Activated T-helper 1 cell treated with anti-CD3 and anti-CD28 coated beads, Interleukin-12 subunit alpha, Interleukin-12 subunit beta, Interleukin-2, Interleukin-4 antibody, amounts not matched to agents 30 ng/mL and 10 ng/mL and 1 ng/mL, durations not matched to agents 14 hours and 24 hours and 36 hours (primary cell): ENCODE measurements at regions not wholly inside any gene's neighbourhood (a gene's known extent, or its start where the extent isn't known, plus 50 kb on each side); places are given as distances from the start of the nearest gene placed in this dataset.

ENCODE experiments used
- DNase-seq: peaks from one replicate; pipeline ENCODE4 v3.0.0; 2021; ENCODE audit warnings: low spot score
- H3K27ac Mint-ChIP-seq: one replicate; pipeline ENCODE4 v1.8.0; 2021; ENCODE audit warnings: mild to moderate bottlenecking, mixed read lengths
- H3K27me3 Mint-ChIP-seq: one replicate; pipeline ENCODE4 v1.8.0; 2022; ENCODE audit warnings: mild to moderate bottlenecking, moderate library complexity, mixed read lengths; ENCODE audit not compliant: insufficient read depth
- H3K36me3 Mint-ChIP-seq: one replicate; pipeline ENCODE4 v1.8.0; 2021; ENCODE audit warnings: low read depth, mixed read lengths
- H3K4me1 Mint-ChIP-seq: one replicate; pipeline ENCODE4 v1.8.0; 2021; ENCODE audit warnings: low read depth, mixed read lengths
- H3K4me3 Mint-ChIP-seq: one replicate; pipeline ENCODE4 v1.8.0; 2021; ENCODE audit warnings: mild to moderate bottlenecking, moderate library complexity, mixed read lengths
- H3K9me3 Mint-ChIP-seq: one replicate; pipeline ENCODE4 v1.8.0; 2021; ENCODE audit warnings: mixed read lengths
- intact Hi-C: fragments of 100-400 bp; cut with micrococcal nuclease; formaldehyde crosslinking; loops from one replicate; pipeline ENCODE4 v1.15.1; 2024

GRCh38 chr13:106008540-106008939 lies 526.9 kb downstream of the EFNB2 start:
- no peaks in the 10 kb centered on the region for H3K4me1 Mint-ChIP-seq
- no peak overlapping the region for H3K4me3 Mint-ChIP-seq
- H3K36me3 Mint-ChIP-seq, result no peaks in the 10 kb centered on the region
- no peaks in the 10 kb centered on the region for H3K9me3 Mint-ChIP-seq
- no peak overlapping the region for H3K27ac Mint-ChIP-seq
- intact Hi-C loops, result no loop called here
- H3K27me3 Mint-ChIP-seq, result no peaks in the 10 kb centered on the region
- no peak for DNase-seq

- no peak for DNase-seq
- Mint-ChIP-seq H3K9me3 (no peaks in the 10 kb centered on the region), H3K36me3 (no peaks in the 10 kb centered on the region), H3K4me3 (no peak overlapping the region), H3K27me3 (no peaks in the 10 kb centered on the region), H3K27ac (no peak overlapping the region), H3K4me1 (no peaks in the 10 kb centered on the region)
- intact Hi-C loops, result no loop called here
Observed at GRCh38 chr13:106007156-106007555, 528.3 kb downstream of the EFNB2 start.

GRCh38 chr13:106003651-106004050 lies 531.8 kb downstream of the EFNB2 start:
- Mint-ChIP-seq H3K4me1 (no peaks in the 10 kb centered on the region), H3K27ac (no peak overlapping the region), H3K27me3 (no peaks in the 10 kb centered on the region), H3K36me3 (no peaks in the 10 kb centered on the region), H3K4me3 (no peak overlapping the region), H3K9me3 (peaks cover 3% of the 10 kb centered on the region)
- no peak for DNase-seq
- intact Hi-C loops, result no loop called here

GRCh38 chr13:106001443-106001842 lies 534.0 kb downstream of the EFNB2 start:
- Mint-ChIP-seq H3K4me3 (no peak overlapping the region), H3K27ac (no peak overlapping the region), H3K4me1 (no peaks in the 10 kb centered on the region), H3K9me3 (peaks cover 5% of the 10 kb centered on the region), H3K27me3 (no peaks in the 10 kb centered on the region), H3K36me3 (no peaks in the 10 kb centered on the region)
- DNase-seq, result no peak
- intact Hi-C loops, result no loop called here

- Mint-ChIP-seq H3K27ac (no peak overlapping the region), H3K4me3 (no peak overlapping the region), H3K4me1 (no peaks in the 10 kb centered on the region), H3K36me3 (no peaks in the 10 kb centered on the region), H3K27me3 (no peaks in the 10 kb centered on the region), H3K9me3 (peaks cover 5% of the 10 kb centered on the region)
- no peak for DNase-seq
- intact Hi-C loops, result no loop called here
Observed at GRCh38 chr13:105997581-105998550, 537.6 kb downstream of the EFNB2 start.

GRCh38 chr13:105996391-105997025 lies 539.0 kb downstream of the EFNB2 start:
- Mint-ChIP-seq H3K27ac (no peak overlapping the region), H3K36me3 (no peaks in the 10 kb centered on the region), H3K4me3 (no peak overlapping the region), H3K9me3 (peaks cover 5% of the 10 kb centered on the region), H3K27me3 (no peaks in the 10 kb centered on the region), H3K4me1 (no peaks in the 10 kb centered on the region)
- no peak for DNase-seq
- intact Hi-C loops, result no loop called here

GRCh38 chr13:105994340-105994739 lies 541.1 kb downstream of the EFNB2 start:
- intact Hi-C loops, result no loop called here
- DNase-seq, result no peak
- Mint-ChIP-seq H3K9me3 (peaks cover 5% of the 10 kb centered on the region), H3K27me3 (no peaks in the 10 kb centered on the region), H3K27ac (no peak overlapping the region), H3K4me1 (no peaks in the 10 kb centered on the region), H3K36me3 (no peaks in the 10 kb centered on the region), H3K4me3 (no peak overlapping the region)

GRCh38 chr13:105991622-105992277 lies 543.7 kb downstream of the EFNB2 start:
- Mint-ChIP-seq H3K4me3 (no peak overlapping the region), H3K4me1 (no peaks in the 10 kb centered on the region), H3K36me3 (no peaks in the 10 kb centered on the region), H3K27me3 (no peaks in the 10 kb centered on the region), H3K9me3 (no peaks in the 10 kb centered on the region), H3K27ac (no peak overlapping the region)
- intact Hi-C loops, result no loop called here
- no peak for DNase-seq

GRCh38 chr13:105991131-105991530 lies 544.3 kb downstream of the EFNB2 start:
- intact Hi-C loops, result no loop called here
- H3K9me3 Mint-ChIP-seq, result no peaks in the 10 kb centered on the region

DNA sequence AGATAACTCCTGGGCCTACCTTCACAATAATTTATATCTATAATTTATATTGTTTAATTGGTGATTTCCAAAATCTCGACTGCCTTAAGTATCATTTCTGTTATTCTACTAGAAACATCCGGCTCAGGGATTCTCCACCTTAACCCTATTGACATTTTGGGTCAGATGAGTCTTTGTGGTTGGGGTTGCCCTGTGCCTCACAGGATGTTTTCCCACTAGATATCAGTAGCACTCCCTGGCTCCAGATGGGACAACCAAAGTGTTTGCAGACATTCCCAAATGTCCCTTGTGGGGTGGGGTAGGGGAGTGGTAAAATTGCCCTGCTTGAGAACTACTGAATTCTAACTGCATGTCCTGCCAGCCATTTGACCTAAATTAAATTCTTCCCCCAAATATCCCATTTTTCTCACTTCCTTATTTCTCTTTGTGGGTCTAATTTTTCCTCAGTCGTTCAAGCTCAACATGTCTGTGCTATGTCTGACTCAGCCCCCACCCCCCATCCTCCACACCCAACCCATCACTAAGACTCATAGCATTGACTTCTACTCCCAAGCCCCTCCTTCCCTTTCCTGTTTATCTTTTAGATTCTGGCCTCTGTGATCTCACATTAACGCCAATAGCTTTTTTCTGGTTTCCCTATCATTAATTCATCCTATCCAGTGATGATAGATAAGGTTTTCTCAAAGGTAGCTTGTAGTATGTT lies 545.1 kb downstream of the EFNB2 start:
- Mint-ChIP-seq H3K4me1 (no peaks in the 10 kb centered on the region), H3K27ac (no peak overlapping the region), H3K27me3 (no peaks in the 10 kb centered on the region), H3K36me3 (no peaks in the 10 kb centered on the region), H3K9me3 (no peaks in the 10 kb centered on the region), H3K4me3 (no peak overlapping the region)
- no peak for DNase-seq
- intact Hi-C loops, result no loop called here

More at GRCh38 chr13:105991131-105991530, 544.3 kb downstream of the EFNB2 start:
- Mint-ChIP-seq H3K27ac (no peak overlapping the region), H3K4me3 (no peak overlapping the region), H3K36me3 (no peaks in the 10 kb centered on the region), H3K27me3 (no peaks in the 10 kb centered on the region), H3K4me1 (no peaks in the 10 kb centered on the region)
- no peak for DNase-seq

- DNase-seq, result no peak
- H3K9me3 Mint-ChIP-seq, result no peaks in the 10 kb centered on the region
- H3K27ac Mint-ChIP-seq, result no peak overlapping the region
- no peaks in the 10 kb centered on the region for H3K4me1 Mint-ChIP-seq
- no peaks in the 10 kb centered on the region for H3K36me3 Mint-ChIP-seq
- intact Hi-C loops, result no loop called here
- H3K27me3 Mint-ChIP-seq, result no peaks in the 10 kb centered on the region
- no peak overlapping the region for H3K4me3 Mint-ChIP-seq
Observed at GRCh38 chr13:105984646-105985045, 550.8 kb downstream of the EFNB2 start.

DNA sequence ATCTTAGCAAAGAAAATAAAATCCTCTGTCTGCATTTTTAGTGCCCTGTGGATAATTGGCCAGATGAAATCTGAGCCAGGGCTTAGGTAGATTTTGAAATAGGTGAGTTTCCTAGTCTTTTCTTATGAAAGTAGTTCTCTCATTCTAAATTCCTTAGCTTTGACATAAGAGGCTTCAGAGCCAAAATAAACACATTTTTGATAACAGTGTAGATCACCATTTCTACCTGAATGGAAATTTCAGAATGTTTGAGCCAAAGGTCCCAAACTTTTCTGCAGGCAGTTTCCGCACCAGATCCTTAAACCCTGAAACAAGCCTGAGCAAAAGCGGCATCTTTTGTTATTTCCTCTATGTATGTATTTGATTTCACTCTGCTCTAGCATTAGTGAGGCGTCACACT lies 551.2 kb downstream of the EFNB2 start:
- no peaks in the 10 kb centered on the region for H3K9me3 Mint-ChIP-seq

More for the DNA sequence above, 551.2 kb downstream of the EFNB2 start:
- Mint-ChIP-seq H3K36me3 (no peaks in the 10 kb centered on the region), H3K27me3 (no peaks in the 10 kb centered on the region), H3K27ac (no peak overlapping the region), H3K4me1 (no peaks in the 10 kb centered on the region), H3K4me3 (no peak overlapping the region)
- intact Hi-C loops, result no loop called here
- no peak for DNase-seq
